Muscle layer of colon (tissue), 2 donors: ENCODE measurements at regions not wholly inside any gene's neighbourhood (a gene's known extent, or its start where the extent isn't known, plus 50 kb on each side); places are given as distances from the start of the nearest gene placed in this dataset.

Experiments
- H3K27ac ChIP-seq: one replicate; pipeline ENCODE4 v1.7.0; 2013; ENCODE audit warnings: low read depth, mild to moderate bottlenecking, low read length, moderate library complexity
- H3K27me3 ChIP-seq, 2 donors: one replicate each; pipeline ENCODE4 v1.7.0; 2013; ENCODE audit warnings: low read length in 2 of 2, mild to moderate bottlenecking in 2 of 2; ENCODE audit not compliant: insufficient read depth in 2 of 2, control insufficient read depth in 1 of 2
- H3K36me3 ChIP-seq: one replicate; pipeline ENCODE4 v1.7.0; 2013; ENCODE audit warnings: mild to moderate bottlenecking, low read length; ENCODE audit not compliant: insufficient read depth
- H3K4me1 ChIP-seq: one replicate; pipeline ENCODE4 v1.7.0; 2013; ENCODE audit warnings: mild to moderate bottlenecking, low read length; ENCODE audit not compliant: insufficient read depth
- H3K4me3 ChIP-seq, 2 donors: one replicate each; pipeline ENCODE4 v1.7.0; 2013; ENCODE audit warnings: low read length in 2 of 2, low read depth in 1 of 2, mild to moderate bottlenecking in 1 of 2, moderate library complexity in 1 of 2
- H3K9ac ChIP-seq: one replicate; pipeline ENCODE4 v1.7.0; 2013; ENCODE audit warnings: low read length
- H3K9me3 ChIP-seq: one replicate; pipeline ENCODE4 v1.7.0; 2013; ENCODE audit warnings: mild to moderate bottlenecking, low read length
- donor health status: abdominal sarcoma.
- donor health status: Adenocarcinoma of cecum.

- Histone ChIP-seq H3K9me3 (no peaks in the 10 kb centered on the region), H3K27ac (no peak overlapping the region), H3K9ac (no peak overlapping the region), H3K36me3 (no peaks in the 10 kb centered on the region), H3K4me1 (no peaks in the 10 kb centered on the region), H3K4me3 (no peak overlapping the region), H3K27me3 (no peaks in the 10 kb centered on the region)
Measured at GRCh38 chr5:96051401-96051830, 89.8 kb upstream of the ELL2 start.

DNA sequence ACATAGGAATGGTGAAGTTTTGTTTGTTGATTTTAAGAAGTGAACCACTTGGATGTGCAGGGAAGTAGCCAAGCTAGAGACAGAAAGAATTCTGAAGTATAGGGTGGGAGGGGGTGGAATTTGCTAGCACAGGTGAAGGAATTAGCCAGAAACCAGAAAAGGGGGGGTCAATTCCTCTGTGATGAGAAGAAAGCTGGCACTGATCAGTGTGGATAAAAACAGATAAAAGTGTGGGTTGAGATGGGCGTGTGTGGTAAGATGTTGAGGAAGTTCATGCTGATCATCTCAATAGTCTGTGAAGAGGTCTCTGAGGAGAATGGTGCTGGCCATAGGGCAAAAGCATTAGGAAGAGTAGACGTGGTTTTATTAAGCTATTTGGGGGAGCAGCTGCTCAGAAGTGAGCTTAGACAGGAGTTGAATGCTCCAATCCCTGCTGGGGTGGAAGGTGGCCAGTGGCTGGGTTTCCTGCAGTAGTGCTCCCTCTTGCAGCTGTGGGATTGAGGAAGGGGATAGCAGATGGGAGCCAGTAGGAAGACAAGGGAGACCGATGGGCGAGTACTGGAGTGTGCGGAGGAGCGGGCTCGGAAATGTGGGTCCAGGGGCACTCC lies 88.7 kb upstream of the ELL2 start:
- Histone ChIP-seq H3K9ac (no peak overlapping the region), H3K36me3 (no peaks in the 10 kb centered on the region), H3K4me1 (no peaks in the 10 kb centered on the region), H3K27ac (no peak overlapping the region), H3K4me3 (no peak overlapping the region), H3K27me3 (no peaks in the 10 kb centered on the region), H3K9me3 (no peaks in the 10 kb centered on the region)

GRCh38 chr5:96049398-96050272 lies 88.0 kb upstream of the ELL2 start:
- Histone ChIP-seq H3K27ac (no peak overlapping the region), H3K9me3 (no peaks in the 10 kb centered on the region), H3K4me1 (no peaks in the 10 kb centered on the region), H3K27me3 (no peaks in the 10 kb centered on the region), H3K9ac (no peak overlapping the region), H3K4me3 (no peak overlapping the region), H3K36me3 (no peaks in the 10 kb centered on the region)

DNA sequence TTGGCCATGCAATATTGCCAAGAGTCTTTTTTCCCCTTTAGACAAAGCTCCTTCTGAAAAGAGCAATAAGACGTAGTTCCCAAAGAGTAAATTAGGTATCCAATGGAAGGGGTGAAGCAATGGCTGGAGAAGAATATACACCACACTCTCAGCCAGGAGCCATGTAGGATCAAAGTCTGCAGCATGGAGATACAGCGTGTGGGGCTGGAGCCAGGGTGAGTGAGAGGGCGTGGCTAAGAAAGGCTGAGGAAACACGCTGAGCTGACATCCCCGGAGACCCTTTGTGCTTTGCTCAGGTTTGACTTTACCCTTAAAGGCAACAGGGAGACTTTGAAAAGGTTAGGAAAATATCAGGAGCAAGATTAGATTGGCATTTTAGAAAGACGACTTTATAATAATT lies 87.1 kb upstream of the ELL2 start:
- no peaks in the 10 kb centered on the region for H3K36me3 ChIP-seq
- no peaks in the 10 kb centered on the region for H3K27me3 ChIP-seq
- no peaks in the 10 kb centered on the region for H3K9me3 ChIP-seq
- no peaks in the 10 kb centered on the region for H3K4me1 ChIP-seq
- no peak overlapping the region for H3K27ac ChIP-seq
- no peak overlapping the region for H3K9ac ChIP-seq
- H3K4me3 ChIP-seq: no peak overlapping the region

DNA sequence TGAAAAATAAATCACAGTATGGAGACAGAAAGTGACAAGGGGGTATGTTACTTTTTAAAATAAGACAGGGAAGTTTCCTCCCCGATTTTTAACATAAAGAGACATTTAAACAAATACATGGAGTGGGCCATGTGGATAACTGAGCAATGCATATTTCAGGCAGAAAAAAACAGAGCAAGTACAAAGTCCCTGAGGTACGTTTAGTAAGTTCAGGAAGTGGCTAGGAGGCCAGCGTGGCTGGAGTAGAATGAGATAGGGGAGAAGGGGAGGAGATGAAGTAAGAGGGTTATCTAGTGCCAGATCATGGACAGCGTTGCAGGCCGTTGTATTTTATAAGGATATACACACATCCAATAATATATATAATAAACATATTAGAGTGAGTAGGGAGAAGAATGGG lies 84.2 kb upstream of the ELL2 start:
- H3K36me3 ChIP-seq: no peaks in the 10 kb centered on the region
- H3K27me3 ChIP-seq: no peaks in the 10 kb centered on the region
- no peak overlapping the region for H3K27ac ChIP-seq
- no peaks in the 10 kb centered on the region for H3K4me1 ChIP-seq
- H3K4me3 ChIP-seq: no peak overlapping the region
- no peak overlapping the region for H3K9ac ChIP-seq
- H3K9me3 ChIP-seq: no peaks in the 10 kb centered on the region

DNA sequence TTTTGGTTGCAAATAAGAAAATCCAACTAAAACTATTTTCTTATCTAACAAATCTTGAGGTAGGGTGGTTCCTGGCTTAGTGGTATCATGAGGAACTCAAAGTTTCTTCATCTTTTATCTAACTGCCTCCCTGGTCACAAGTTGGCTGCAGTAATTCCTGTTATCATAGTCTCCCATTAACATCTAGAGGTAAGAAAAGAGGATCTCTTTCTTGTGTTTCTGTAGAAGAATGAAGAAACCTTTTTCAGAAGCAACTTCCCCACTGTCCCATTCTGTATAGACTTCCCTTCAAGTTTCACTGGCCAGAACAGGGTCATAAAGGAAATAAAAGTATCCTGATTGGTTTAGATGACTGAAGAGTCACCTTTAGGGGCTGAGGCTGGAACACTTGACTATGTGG lies 81.8 kb upstream of the ELL2 start:
- Histone ChIP-seq H3K27me3 (no peaks in the 10 kb centered on the region), H3K36me3 (no peaks in the 10 kb centered on the region), H3K9ac (no peak overlapping the region), H3K9me3 (no peaks in the 10 kb centered on the region), H3K27ac (no peak overlapping the region), H3K4me3 (no peak overlapping the region), H3K4me1 (no peaks in the 10 kb centered on the region)

GRCh38 chr5:96037128-96037527 lies 75.5 kb upstream of the ELL2 start:
- H3K9ac ChIP-seq: no peak overlapping the region
- H3K27ac ChIP-seq: no peak overlapping the region
- no peaks in the 10 kb centered on the region for H3K36me3 ChIP-seq
- H3K4me1 ChIP-seq: no peaks in the 10 kb centered on the region
- H3K27me3 ChIP-seq: no peaks in the 10 kb centered on the region
- no peak overlapping the region for H3K4me3 ChIP-seq
- H3K9me3 ChIP-seq: no peaks in the 10 kb centered on the region

DNA sequence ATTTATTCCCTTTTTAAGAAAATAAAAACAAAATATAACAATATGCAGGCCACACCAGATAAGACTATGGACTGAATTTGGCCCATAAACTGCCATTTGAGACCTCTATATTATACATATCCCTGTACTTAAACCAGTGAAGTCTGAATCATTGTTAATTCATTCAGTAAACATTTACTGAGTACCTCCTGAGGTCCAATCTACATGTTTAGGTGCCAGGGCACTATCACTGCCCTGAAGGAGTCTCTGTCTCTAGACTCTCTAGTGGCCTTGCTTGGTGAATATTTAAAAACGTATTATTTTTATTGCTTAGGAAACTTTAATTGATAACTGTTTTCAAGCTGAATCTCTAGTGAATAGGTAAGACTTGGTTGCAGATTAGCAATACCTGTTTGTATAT lies 74.7 kb upstream of the ELL2 start:
- Histone ChIP-seq H3K27me3 (no peaks in the 10 kb centered on the region), H3K9me3 (no peaks in the 10 kb centered on the region), H3K4me3 (no peak overlapping the region), H3K36me3 (no peaks in the 10 kb centered on the region), H3K4me1 (no peaks in the 10 kb centered on the region), H3K9ac (no peak overlapping the region), H3K27ac (no peak overlapping the region)

DNA sequence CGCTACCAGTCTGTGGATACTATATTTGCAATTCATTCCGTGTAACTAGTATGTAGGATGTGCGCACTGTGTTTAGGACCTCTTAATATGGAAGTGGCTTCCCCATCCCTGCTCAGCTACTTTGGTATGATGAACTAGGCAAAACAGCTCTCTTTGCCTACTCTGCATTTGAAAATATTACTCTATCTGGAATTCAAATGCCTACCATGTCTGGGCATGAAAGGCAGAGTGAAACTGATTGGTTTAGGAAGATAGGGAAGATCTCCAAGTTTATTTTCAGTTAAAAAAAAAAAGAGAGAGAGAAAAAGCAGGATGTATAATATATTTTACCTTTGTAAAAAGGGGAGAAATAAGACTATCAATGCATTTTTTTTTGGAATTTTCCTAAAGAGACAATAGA lies 74.1 kb upstream of the ELL2 start:
- no peak overlapping the region for H3K9ac ChIP-seq
- no peaks in the 10 kb centered on the region for H3K36me3 ChIP-seq
- no peaks in the 10 kb centered on the region for H3K9me3 ChIP-seq
- H3K27ac ChIP-seq: no peak overlapping the region
- H3K27me3 ChIP-seq: no peaks in the 10 kb centered on the region
- H3K4me3 ChIP-seq: no peak overlapping the region
- H3K4me1 ChIP-seq: no peaks in the 10 kb centered on the region

DNA sequence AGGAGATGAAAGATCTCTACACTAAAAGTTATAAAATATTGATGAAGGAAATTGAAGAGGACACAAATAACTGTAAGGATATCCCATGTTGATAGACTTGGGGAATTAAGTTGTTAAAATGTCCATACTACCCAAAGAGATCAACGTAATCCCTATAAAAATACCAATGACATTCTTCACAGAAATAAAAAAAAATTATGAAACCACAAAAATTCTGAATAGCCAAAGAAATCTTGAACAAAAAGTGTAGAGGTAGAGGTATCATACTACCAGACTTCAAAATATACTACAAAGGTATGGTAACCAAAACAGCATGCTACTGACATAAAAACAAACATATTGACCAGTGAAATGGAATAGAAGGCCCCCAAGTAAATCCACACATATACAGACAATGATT lies 71.5 kb upstream of the ELL2 start:
- Histone ChIP-seq H3K36me3 (no peaks in the 10 kb centered on the region), H3K27me3 (no peaks in the 10 kb centered on the region), H3K4me1 (no peaks in the 10 kb centered on the region), H3K9me3 (no peaks in the 10 kb centered on the region), H3K4me3 (no peak overlapping the region), H3K9ac (no peak overlapping the region), H3K27ac (no peak overlapping the region)

DNA sequence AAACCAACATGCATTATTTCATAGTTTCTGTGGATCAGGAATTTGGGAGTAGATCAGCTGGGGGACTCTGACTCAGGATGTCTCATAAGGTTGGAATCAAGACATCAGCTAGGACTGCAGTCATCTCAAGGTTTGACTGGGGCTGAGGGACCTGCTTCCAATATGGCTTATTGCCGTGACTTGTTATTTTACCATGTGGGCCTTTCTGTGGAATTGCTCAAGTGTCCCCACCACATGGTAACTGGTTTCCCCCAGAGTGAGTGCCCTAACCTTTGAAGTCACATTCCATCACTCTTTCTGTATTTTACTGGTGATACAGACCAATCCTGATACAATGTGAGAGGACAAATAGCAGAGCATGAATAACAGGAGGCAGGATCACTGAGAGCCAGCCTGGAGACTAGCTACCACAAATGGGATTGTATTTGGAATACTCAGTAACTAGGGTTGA lies 70.2 kb upstream of the ELL2 start:
- Histone ChIP-seq H3K9me3 (no peaks in the 10 kb centered on the region), H3K4me1 (no peaks in the 10 kb centered on the region), H3K36me3 (no peaks in the 10 kb centered on the region), H3K27ac (no peak overlapping the region), H3K9ac (no peak overlapping the region), H3K4me3 (no peak overlapping the region), H3K27me3 (no peaks in the 10 kb centered on the region)

DNA sequence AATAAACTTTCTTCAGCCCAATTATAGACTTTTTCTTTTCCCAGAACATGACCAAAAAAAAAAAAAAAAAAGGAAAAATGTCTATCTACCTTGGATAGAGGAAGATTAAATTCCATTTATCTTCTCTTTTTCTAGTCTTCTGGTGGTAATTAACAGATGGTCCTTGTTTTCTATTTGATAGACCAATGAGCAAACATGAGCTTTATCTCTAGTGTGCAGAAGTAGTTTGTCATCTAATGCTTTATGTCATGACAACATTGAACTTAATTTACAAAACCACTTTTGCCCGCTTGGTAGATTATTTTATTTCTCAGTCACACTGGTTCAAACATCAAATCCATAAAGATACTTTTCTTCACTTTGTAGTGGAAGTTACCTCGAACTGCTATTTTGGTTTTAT lies 69.5 kb upstream of the ELL2 start:
- Histone ChIP-seq H3K36me3 (no peaks in the 10 kb centered on the region), H3K9ac (no peak overlapping the region), H3K4me1 (no peaks in the 10 kb centered on the region), H3K9me3 (no peaks in the 10 kb centered on the region), H3K27ac (no peak overlapping the region), H3K4me3 (no peak overlapping the region), H3K27me3 (no peaks in the 10 kb centered on the region)
